Activated T-cell treated with anti-CD3 and anti-CD28 coated beads, Interleukin-2, amount 50 U/mL, for 4 hours (primary cell): ENCODE measurements at regions not wholly inside any gene's neighbourhood (a gene's known extent, or its start where the extent isn't known, plus 50 kb on each side); places are given as distances from the start of the nearest gene placed in this dataset.

Experiments
- ATAC-seq, 2 donors: fragments of 200-7000 bp; cut with Tn5 transposase; one replicate each; pipeline ENCODE4 v1.10.0; 2021
- DNase-seq: peaks from one replicate; pipeline ENCODE4 v3.0.0-alpha.2; 2020
- H3K27me3 Mint-ChIP-seq: one replicate; pipeline ENCODE4 v1.8.0; 2021; ENCODE audit warnings: low read depth, mixed read lengths
- H3K36me3 Mint-ChIP-seq: one replicate; pipeline ENCODE4 v1.8.0; 2022; ENCODE audit warnings: mixed read lengths; ENCODE audit not compliant: insufficient read depth
- H3K4me1 Mint-ChIP-seq: one replicate; pipeline ENCODE4 v1.8.0; 2021; ENCODE audit warnings: low read depth, mixed read lengths
- H3K4me3 Mint-ChIP-seq: one replicate; pipeline ENCODE4 v1.8.0; 2021; ENCODE audit warnings: mild to moderate bottlenecking, moderate library complexity, mixed read lengths
- H3K9me3 Mint-ChIP-seq: one replicate; pipeline ENCODE4 v1.8.0; 2021; ENCODE audit warnings: mixed read lengths

- no peaks in the 10 kb centered on the region for H3K9me3 Mint-ChIP-seq
- no peaks in the 10 kb centered on the region for H3K36me3 Mint-ChIP-seq
- H3K4me1 Mint-ChIP-seq, result no peaks in the 10 kb centered on the region
- no peaks in the 10 kb centered on the region for H3K27me3 Mint-ChIP-seq
- DNase-seq, result no peak
- no peak overlapping the region for H3K4me3 Mint-ChIP-seq
- no peak for ATAC-seq
Observed at GRCh38 chr7:155953781-155954549, 141.7 kb upstream of the SHH start.

DNA sequence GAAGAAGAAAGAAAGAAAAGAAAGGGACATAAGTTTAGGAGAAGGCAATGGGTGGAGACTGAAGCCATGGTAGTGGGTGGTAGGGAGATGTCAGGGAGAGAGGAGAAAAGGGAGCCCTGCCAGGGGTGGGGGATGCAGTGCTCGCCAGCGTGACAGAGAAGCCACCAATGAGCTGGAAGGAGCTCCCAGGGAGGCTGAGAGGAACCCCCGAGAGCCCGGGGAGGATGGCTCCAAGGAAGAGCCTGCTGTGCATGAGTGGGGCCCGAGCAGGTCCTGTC is 141.2 kb upstream of the SHH start:
- H3K9me3 Mint-ChIP-seq, result no peaks in the 10 kb centered on the region
- ATAC-seq (no peak), DNase-seq (no peak)
- H3K4me3 Mint-ChIP-seq, result no peak overlapping the region
- no peaks in the 10 kb centered on the region for H3K27me3 Mint-ChIP-seq
- no peaks in the 10 kb centered on the region for H3K4me1 Mint-ChIP-seq
- no peaks in the 10 kb centered on the region for H3K36me3 Mint-ChIP-seq

DNA sequence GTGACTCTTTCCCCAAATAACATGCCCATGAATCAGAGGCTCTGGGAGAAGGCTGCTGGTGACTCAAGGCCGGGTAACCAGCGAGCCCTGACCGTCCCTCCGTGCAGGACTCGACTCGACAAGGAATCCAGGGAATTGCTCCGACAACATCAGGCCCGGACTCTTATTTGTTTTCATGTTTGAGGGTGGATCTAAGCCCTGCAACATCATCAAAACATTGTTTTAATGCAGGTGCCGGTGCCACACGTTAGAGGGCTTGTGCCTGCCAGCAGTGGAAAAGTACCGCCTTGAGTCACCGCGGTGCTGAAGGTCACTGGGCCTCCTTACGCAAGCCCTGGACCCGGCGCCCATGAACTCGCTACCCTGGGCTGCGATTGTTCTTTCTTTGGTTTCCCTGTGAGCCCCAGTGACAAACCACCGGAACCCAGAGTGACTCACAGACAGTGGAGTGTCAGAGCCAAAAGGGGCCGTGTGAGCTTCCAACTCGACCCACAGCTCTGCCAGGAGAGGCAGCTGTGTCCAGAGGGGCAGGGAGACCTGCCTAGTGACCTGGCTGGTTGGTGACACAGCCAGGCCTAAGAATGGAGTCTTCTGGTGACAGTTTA is 139.4 kb upstream of the SHH start:
- ATAC-seq (no peak), DNase-seq (no peak)
- no peak overlapping the region for H3K4me3 Mint-ChIP-seq
- no peaks in the 10 kb centered on the region for H3K36me3 Mint-ChIP-seq
- H3K27me3 Mint-ChIP-seq, result peaks cover 1% of the 10 kb centered on the region
- H3K4me1 Mint-ChIP-seq, result no peaks in the 10 kb centered on the region
- no peaks in the 10 kb centered on the region for H3K9me3 Mint-ChIP-seq

DNA sequence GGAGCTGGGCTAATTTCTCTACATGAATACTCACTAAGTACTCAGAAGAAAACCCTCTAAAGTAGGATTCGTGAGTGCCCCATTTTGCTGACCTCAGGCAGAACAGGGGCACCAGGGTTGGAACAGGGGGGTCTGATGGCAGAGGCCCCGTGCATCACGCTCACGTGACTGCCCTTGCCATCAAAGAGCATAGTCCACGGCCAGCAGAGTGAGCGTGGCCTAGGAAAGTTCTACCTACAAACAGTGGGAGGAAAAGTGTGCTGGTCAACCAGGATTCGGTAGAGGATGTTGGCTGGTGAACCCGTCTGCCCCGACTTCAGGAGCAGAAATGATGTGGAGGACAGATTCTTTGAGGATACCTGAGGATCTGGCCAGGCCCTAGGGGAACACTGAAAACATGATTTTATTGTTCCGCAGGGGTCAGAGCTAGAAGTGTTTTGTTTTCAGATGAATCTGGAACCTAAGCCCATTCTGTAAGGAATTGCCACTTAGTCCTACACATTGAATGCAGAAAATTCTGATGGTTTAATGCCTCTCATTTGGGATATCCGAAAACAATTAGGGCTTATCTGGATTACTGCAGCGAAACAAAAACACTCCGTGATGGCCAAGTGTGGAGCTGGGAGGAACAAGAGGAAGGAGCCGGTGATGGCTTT is 138.8 kb upstream of the SHH start:
- peaks cover 3% of the 10 kb centered on the region for H3K9me3 Mint-ChIP-seq
- ATAC-seq (no peak), DNase-seq (no peak)
- H3K4me1 Mint-ChIP-seq, result no peaks in the 10 kb centered on the region
- no peaks in the 10 kb centered on the region for H3K36me3 Mint-ChIP-seq
- no peak overlapping the region for H3K4me3 Mint-ChIP-seq
- H3K27me3 Mint-ChIP-seq, result peaks cover 1% of the 10 kb centered on the region

GRCh38 chr7:155948845-155949244 is 136.6 kb upstream of the SHH start:
- Mint-ChIP-seq H3K27me3 (peaks cover 1% of the 10 kb centered on the region), H3K4me1 (no peaks in the 10 kb centered on the region), H3K4me3 (no peak overlapping the region), H3K9me3 (peaks cover 5% of the 10 kb centered on the region), H3K36me3 (no peaks in the 10 kb centered on the region)
- DNase-seq, result no peak
- ATAC-seq, result no peak

GRCh38 chr7:155948423-155948822 is 136.2 kb upstream of the SHH start:
- ATAC-seq, result no peak
- Mint-ChIP-seq H3K36me3 (no peaks in the 10 kb centered on the region), H3K4me1 (no peaks in the 10 kb centered on the region), H3K4me3 (no peak overlapping the region), H3K27me3 (peaks cover 1% of the 10 kb centered on the region), H3K9me3 (peaks cover 5% of the 10 kb centered on the region)
- DNase-seq, result no peak

- Mint-ChIP-seq H3K4me1 (no peaks in the 10 kb centered on the region), H3K4me3 (no peak overlapping the region), H3K27me3 (peaks cover 1% of the 10 kb centered on the region), H3K36me3 (no peaks in the 10 kb centered on the region), H3K9me3 (peaks cover 5% of the 10 kb centered on the region)
- DNase-seq (no peak), ATAC-seq (no peak)
Observed at GRCh38 chr7:155947051-155947450, 134.8 kb upstream of the SHH start.

DNA sequence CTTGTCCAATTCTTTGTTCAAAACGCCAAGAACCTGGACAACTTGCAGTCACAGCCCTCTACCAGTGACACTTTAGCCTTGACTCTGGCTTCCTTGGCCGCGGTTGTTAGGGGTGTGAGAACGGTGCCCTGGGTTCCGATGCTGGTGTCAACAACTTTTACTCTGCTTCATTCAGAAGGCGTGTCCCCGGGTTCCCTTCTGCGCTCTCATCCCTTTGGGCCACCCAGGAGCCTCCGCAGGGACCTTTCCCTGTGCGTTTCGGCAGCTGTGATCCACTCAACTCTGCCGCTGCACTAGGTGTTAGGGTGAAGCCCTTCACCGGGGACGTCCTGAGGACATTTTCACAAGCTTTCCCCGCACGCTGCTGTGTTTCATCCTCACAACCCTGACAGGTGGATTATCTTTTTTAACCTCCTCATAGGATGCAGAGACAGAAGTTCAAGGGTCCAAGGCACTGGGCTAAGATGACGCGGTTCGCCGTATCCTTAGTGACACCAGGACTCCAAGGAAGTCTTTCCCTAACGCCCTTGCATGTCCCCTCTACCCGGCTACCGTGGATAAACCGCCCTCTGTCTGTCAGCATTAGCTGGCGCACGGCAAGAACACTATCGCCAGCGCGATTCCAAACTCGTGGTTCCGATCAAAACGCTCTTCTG is 133.5 kb upstream of the SHH start:
- peaks cover 1% of the 10 kb centered on the region for H3K27me3 Mint-ChIP-seq
- H3K4me1 Mint-ChIP-seq, result no peaks in the 10 kb centered on the region
- ATAC-seq (no peak), DNase-seq (no peak)
- H3K9me3 Mint-ChIP-seq, result peaks cover 5% of the 10 kb centered on the region
- no peaks in the 10 kb centered on the region for H3K36me3 Mint-ChIP-seq
- no peak overlapping the region for H3K4me3 Mint-ChIP-seq

- H3K27me3 Mint-ChIP-seq, result peaks cover 3% of the 10 kb centered on the region
- H3K4me1 Mint-ChIP-seq, result no peaks in the 10 kb centered on the region
- no peak for DNase-seq
- no peak overlapping the region for H3K4me3 Mint-ChIP-seq
- H3K9me3 Mint-ChIP-seq, result peaks cover 12% of the 10 kb centered on the region
- no peak for ATAC-seq
- H3K36me3 Mint-ChIP-seq, result no peaks in the 10 kb centered on the region
Observed at GRCh38 chr7:155944901-155945300, 132.6 kb upstream of the SHH start.

DNA sequence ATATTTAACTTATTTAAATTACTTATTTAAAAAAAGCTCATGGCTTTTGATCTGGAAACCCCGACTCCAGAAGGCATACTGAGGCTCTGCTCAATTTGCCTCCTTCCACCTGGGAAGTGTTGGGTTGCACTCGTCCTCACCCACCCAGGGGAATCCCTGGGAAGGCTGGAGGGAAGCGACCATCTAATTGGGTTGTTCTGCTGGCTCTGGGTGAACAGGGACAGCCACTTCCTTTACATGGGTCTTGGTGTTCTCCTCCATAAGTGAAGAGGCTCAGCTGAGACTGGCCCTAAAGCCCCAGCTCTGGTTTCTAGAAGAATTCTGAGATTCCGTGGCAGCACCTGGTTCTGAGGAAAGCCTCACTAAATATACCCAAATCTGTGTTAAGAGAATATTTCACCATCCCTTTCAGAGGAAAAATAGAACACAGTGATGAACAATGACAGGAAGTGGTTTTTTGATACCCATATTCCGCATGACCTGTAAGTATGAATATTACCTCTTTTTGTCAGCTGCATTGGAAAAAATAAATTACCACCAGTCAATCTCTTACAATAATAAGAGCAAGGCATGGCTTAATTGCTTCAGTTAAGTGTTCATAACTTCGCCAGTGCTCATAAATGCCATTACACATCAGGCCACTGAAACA is 131.1 kb upstream of the SHH start:
- H3K36me3 Mint-ChIP-seq, result no peaks in the 10 kb centered on the region

GRCh38 chr7:155942226-155942950 is 130.1 kb upstream of the SHH start:
- peaks cover 19% of the 10 kb centered on the region for H3K9me3 Mint-ChIP-seq
- H3K36me3 Mint-ChIP-seq, result no peaks in the 10 kb centered on the region
- H3K4me1 Mint-ChIP-seq, result no peaks in the 10 kb centered on the region
- peaks cover 6% of the 10 kb centered on the region for H3K27me3 Mint-ChIP-seq
- DNase-seq, result no peak
- ATAC-seq, result no peak
- no peak overlapping the region for H3K4me3 Mint-ChIP-seq

More for the DNA sequence above, 131.1 kb upstream of the SHH start:
- peaks cover 19% of the 10 kb centered on the region for H3K9me3 Mint-ChIP-seq
- DNase-seq, result no peak
- no peaks in the 10 kb centered on the region for H3K4me1 Mint-ChIP-seq
- ATAC-seq, result no peak
- H3K27me3 Mint-ChIP-seq, result peaks cover 3% of the 10 kb centered on the region
- no peak overlapping the region for H3K4me3 Mint-ChIP-seq

- DNase-seq, result no peak
Observed at GRCh38 chr7:155941688-155942087, 129.4 kb upstream of the SHH start.

GRCh38 chr7:155939350-155939749 is 127.1 kb upstream of the SHH start:
- DNase-seq (no peak), ATAC-seq (no peak)
- Mint-ChIP-seq H3K4me1 (no peaks in the 10 kb centered on the region), H3K36me3 (no peaks in the 10 kb centered on the region), H3K27me3 (peaks cover 6% of the 10 kb centered on the region), H3K4me3 (no peak overlapping the region), H3K9me3 (peaks cover 14% of the 10 kb centered on the region)

More at GRCh38 chr7:155941688-155942087, 129.4 kb upstream of the SHH start:
- no peaks in the 10 kb centered on the region for H3K36me3 Mint-ChIP-seq
- H3K4me3 Mint-ChIP-seq, result no peak overlapping the region
- H3K27me3 Mint-ChIP-seq, result peaks cover 6% of the 10 kb centered on the region
- H3K4me1 Mint-ChIP-seq, result no peaks in the 10 kb centered on the region
- no peak for ATAC-seq
- peaks cover 19% of the 10 kb centered on the region for H3K9me3 Mint-ChIP-seq

DNA sequence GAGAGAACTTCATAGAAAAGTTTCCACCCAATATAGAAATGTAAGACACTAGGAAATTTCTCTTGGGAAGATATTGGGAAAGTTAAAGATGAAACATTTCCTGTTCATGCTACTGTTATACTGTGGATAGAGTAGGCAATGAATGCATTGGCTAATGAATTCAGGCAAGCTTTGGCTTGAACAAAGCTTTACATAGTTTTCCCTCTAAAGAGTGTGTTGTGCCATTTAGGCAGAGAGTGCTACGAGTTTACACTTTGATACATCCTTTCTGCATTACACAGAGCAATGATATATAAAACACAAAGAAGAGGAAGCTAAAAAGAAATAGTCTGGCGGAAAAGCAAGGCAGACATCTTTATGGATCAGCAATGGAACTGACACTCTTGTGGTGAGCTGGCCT is 125.9 kb upstream of the SHH start:
- ATAC-seq (no peak), DNase-seq (no peak)
- no peaks in the 10 kb centered on the region for H3K4me1 Mint-ChIP-seq
- H3K36me3 Mint-ChIP-seq, result no peaks in the 10 kb centered on the region
- peaks cover 6% of the 10 kb centered on the region for H3K27me3 Mint-ChIP-seq
- H3K9me3 Mint-ChIP-seq, result peaks cover 14% of the 10 kb centered on the region
- H3K4me3 Mint-ChIP-seq, result no peak overlapping the region
